ENCODE measurements at regions not wholly inside any gene's neighbourhood (a gene's known extent, or its start where the extent isn't known, plus 50 kb on each side); places are given as distances from the start of the nearest gene placed in this dataset.

DNA sequence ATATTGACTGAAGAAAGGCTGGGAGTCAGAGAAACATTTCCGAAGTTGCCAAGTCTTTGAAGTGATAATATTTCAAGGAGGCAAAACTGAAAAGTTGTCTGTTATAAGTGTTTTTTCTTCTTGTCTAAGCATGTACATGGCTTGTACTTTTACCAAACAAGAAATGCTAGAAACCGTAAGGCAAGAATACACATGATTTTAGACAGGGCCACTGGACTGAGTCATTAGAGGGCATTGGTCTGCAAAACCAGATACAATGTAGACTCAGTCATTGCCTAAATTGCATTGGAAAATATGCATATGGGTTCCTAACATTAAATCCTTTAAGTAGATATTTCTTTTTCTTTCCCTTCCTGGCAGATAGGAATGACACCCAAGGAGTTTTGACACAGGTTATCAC lies 284.9 kb upstream of the PUDP start:
- TF ChIP-seq, protein P1, sequence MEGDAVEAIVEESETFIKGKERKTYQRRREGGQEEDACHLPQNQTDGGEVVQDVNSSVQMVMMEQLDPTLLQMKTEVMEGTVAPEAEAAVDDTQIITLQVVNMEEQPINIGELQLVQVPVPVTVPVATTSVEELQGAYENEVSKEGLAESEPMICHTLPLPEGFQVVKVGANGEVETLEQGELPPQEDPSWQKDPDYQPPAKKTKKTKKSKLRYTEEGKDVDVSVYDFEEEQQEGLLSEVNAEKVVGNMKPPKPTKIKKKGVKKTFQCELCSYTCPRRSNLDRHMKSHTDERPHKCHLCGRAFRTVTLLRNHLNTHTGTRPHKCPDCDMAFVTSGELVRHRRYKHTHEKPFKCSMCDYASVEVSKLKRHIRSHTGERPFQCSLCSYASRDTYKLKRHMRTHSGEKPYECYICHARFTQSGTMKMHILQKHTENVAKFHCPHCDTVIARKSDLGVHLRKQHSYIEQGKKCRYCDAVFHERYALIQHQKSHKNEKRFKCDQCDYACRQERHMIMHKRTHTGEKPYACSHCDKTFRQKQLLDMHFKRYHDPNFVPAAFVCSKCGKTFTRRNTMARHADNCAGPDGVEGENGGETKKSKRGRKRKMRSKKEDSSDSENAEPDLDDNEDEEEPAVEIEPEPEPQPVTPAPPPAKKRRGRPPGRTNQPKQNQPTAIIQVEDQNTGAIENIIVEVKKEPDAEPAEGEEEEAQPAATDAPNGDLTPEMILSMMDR (conservative IDR thresholded peaks at IDR 0.05) = no peak
- TF ChIP-seq EZH2 (IDR thresholded peaks at IDR 0.05; ENCODE audit: low read depth) = no peak
